ENCODE measurements at regions not wholly inside any gene's neighbourhood (a gene's known extent, or its start where the extent isn't known, plus 50 kb on each side); places are given as distances from the start of the nearest gene placed in this dataset.
"Not testable (repeated sequence)": the region's sequence is repeated elsewhere in the genome, so short reads cannot be mapped to it uniquely, and the experiment has no call there.

- intact Hi-C loops (cut with micrococcal nuclease): no loop called here
Observed at GRCh38 chr14:48614003-48614402, 938.6 kb upstream of the MDGA2 start.

DNA sequence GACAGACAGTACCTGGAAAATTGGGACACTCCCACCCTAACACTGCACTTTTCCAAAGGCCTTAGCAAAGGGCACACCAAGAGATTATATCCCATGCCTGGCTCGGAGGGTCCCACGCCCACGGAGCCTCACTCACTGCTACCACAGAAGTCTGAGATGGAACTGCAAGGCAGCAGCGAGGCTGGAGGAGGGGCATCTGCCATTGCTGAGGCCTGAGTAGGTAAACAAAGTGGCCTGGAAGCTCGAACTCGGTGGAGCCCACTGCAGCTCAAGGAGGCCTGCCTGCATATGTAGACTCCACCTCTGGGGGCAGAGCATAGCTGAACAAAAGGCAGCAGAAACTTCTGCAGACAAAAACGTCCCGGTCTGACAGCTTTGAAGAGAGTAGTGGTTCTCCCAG is 931.6 kb upstream of the MDGA2 start:
- intact Hi-C loops (cut with micrococcal nuclease): not testable (repeated sequence)

GRCh38 chr14:48598458-48598857 is 923.1 kb upstream of the MDGA2 start:
- intact Hi-C loops (cut with micrococcal nuclease): no loop called here

- intact Hi-C loops (cut with micrococcal nuclease): no loop called here
Observed at GRCh38 chr14:48586099-48586498, 910.7 kb upstream of the MDGA2 start.

DNA sequence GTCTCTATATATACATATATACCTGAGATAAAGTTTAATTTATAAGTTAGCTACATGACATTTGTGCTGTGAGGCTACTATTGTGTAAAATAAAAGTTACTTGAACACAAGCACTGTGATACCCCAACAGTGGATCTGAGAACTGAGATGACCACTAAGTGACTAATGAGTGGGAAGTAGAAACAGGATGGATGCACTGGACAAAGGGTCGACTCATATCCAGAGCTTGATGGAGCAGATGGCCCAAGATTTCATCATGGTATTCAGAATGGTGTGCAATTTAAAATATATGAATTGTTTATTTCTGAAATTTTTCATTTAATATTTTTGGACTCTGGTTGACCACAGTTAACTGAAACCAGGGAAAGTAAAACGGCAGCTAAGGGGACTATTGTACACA is 908.6 kb upstream of the MDGA2 start:
- intact Hi-C loops (cut with micrococcal nuclease): no loop called here

DNA sequence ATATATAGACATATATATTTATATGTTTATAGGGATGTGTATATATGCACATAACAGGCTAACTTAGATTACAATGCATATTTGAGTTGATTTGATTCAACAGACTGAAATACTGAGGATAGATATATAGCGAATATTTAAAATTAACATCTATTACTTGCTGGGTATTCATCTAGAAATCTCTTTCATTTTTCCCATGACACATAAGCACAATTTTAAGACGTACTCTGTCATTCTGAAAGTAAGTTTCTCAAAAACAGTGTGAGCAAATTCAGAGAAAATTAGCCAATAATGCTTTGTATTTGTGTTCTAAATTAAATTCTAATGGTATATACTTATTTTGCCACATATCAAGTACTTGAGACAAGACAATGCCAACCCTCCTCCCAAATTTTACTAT is 907.5 kb upstream of the MDGA2 start:
- intact Hi-C loops (cut with micrococcal nuclease): no loop called here

- intact Hi-C loops (cut with micrococcal nuclease): no loop called here
Observed at GRCh38 chr14:48580692-48581091, 905.3 kb upstream of the MDGA2 start.

DNA sequence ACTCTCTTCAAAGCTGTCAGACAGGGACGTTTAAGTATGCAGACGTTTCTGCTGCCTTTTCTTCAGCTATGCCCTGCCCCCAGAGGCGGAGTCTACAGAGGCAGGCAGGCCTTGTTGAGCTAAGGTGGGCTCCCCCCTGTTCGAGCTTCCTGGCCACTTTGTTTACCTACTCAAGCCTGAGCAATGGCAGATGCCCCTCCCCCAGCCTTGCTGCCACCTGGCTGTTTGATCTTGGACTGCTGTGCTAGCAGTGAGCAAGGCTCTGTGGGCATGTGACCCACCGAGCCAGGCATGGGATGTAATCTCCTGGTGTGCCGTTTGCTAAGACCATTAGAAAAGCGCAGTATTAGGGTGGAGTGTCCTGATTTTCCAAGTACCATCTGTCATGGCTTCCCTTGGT is 900.4 kb upstream of the MDGA2 start:
- intact Hi-C loops (cut with micrococcal nuclease): no loop called here

DNA sequence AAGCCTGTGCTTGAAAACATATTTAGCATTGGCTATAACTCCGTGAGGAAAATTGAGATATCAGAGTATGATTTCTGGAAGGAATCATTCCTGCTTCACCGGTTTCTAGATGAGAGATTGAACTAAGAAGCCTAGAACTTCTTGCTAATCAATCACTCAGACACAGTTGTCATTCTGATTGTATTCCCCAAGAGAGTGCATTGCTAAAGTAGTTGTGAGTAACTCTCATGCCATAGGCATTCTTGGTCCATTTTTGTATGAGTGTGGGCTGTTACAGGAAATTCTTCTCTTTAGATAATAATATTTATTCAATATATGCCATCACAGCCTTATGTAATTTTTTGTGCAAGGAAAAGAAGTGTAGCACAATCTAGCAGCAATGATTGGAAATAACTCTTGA is 893.3 kb upstream of the MDGA2 start:
- intact Hi-C loops (cut with micrococcal nuclease): no loop called here

- intact Hi-C loops (cut with micrococcal nuclease): no loop called here
Observed at GRCh38 chr14:48568252-48568651, 892.8 kb upstream of the MDGA2 start.

GRCh38 chr14:48563489-48563888 is 888.1 kb upstream of the MDGA2 start:
- intact Hi-C loops (cut with micrococcal nuclease): no loop called here

- intact Hi-C loops (cut with micrococcal nuclease): not testable (repeated sequence)
Observed at GRCh38 chr14:48561438-48561837, 886.0 kb upstream of the MDGA2 start.

DNA sequence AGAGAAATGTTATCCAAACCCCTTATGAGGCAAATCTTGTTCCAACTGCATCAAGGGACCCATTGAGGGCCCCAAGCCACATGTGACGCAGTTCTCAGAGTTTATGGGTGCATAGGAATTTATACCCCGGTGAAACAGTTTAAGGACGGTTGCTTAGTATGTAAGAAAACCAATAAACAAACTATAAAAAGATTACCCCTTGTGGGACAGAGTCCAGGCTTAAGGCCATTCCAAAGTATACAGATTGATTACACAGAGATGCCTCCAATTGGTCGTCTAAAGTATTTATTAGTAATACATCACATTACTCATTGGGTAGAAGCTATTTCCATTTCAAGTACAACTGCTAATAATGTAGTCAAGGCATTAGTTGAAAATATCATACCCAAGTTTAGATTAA is 885.0 kb upstream of the MDGA2 start:
- intact Hi-C loops (cut with micrococcal nuclease): no loop called here

GRCh38 chr14:48553443-48553842 is 878.0 kb upstream of the MDGA2 start:
- intact Hi-C loops (cut with micrococcal nuclease): no loop called here

DNA sequence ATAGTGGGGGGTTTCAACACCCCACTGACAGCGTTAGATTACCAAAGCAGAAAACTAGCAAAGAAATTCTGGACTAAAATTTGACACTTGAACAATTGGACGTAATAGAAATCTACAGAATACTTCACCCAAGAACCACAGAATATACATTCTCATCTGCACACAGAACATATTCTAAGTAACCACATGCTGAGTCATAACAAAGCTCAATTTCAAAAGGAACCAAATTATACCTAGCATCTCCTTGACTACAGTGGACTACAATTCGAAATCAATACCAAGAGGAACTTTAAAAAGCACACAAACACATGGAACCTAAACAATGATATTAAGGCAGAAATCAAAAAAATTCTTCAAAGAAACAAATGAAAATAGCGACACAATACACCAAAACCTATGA is 871.6 kb upstream of the MDGA2 start:
- intact Hi-C loops (cut with micrococcal nuclease): no loop called here

GRCh38 chr14:48537600-48537999 is 862.2 kb upstream of the MDGA2 start:
- intact Hi-C loops (cut with micrococcal nuclease): no loop called here

DNA sequence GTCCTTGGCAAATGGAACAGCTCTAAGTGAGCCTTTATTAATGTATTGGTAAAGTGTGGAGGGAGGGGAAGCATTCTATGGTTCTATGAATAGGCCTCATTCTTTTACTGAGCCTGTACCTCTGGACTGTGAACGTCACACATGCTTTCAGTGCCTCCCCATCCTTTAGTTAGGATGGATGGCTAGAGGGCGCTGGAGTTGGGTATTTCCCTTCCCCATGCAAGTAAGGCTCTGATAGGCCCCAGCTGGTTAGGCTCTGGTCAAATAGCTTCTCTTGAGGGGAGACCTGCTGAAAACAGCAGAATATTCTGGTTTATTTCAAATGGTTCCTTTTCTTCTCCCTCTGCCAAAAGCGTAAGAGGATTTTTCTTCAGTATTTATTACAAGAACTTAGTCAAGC is 860.9 kb upstream of the MDGA2 start:
- intact Hi-C loops (cut with micrococcal nuclease): no loop called here

DNA sequence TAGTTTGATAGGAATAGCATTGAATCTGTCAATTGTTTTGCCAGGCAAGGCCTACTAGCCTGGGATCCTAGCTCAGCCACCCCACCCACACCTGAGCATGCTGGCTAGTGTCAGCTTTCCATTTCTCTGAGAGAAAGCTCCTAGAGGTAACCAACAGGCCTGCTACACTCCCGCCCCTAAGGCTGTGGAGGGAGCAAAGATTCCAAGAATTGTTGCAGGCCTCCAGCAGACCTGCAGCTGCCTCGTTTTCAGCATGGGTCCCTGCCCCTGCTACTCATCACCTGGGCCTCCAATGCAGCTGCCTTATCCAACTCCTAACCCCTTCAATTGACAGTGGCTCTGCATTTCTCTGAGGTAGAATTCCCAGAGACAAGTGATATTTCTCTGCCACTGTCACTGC is 852.4 kb upstream of the MDGA2 start:
- intact Hi-C loops (cut with micrococcal nuclease): no loop called here

- intact Hi-C loops (cut with micrococcal nuclease): no loop called here
Observed at GRCh38 chr14:48526307-48526706, 850.9 kb upstream of the MDGA2 start.

DNA sequence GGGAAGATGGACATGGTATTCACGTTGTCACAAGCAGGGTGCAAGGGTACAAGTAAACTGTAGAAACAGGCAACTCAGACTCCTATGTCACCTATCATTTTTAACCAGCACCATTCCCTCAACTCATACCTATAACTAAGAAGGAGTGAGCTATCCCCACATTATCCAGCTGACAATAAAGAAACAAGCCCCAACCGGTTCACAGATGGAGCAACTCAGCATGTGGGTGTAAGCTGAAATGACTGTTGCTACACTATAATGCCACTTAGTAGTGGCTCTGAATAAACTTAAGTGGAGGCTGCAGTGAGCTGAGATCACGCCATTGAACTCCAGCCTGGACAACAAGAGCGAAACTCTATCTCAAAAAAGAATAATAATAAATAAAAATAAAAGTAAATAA is 829.5 kb upstream of the MDGA2 start:
- intact Hi-C loops (cut with micrococcal nuclease): no loop called here

DNA sequence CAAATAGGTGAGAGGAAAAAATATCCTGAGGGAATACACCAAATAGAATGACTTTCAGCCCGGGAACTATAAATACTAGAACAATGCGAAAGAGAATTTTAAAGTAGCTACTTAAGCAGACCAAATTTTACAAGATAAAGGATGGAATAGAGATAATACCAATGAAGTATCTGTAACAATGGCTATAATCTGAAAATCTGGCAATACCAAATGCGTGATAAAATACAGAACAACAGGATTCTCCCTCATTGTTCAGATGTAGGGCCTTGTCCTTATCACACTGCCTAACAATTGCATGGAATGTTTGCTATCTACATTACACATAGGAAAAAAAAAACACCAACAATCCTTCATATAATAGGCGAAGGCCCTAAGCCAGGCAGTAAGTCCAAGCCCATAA is 815.4 kb upstream of the MDGA2 start:
- intact Hi-C loops (cut with micrococcal nuclease): no loop called here

- intact Hi-C loops (cut with micrococcal nuclease): no loop called here
Observed at GRCh38 chr14:48473944-48474343, 798.5 kb upstream of the MDGA2 start.

DNA sequence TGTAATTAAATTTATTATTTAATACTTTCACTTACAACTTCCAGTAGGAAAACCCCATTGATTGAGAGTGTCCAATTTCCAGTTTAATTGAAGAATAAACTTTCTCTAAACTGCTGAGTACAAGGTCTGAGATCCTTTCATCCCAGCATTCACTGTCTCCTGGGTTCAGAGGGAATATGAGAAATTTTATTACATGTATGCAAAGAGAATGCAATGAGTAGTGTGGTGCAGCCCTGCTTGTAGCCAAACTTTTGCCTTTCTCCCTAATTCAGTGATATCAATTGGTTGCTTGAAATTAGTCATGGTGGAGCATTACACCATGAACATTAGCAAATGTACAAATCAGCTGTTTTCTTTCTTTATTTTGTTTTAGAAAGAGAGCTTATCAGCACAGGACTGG is 780.6 kb upstream of the MDGA2 start:
- intact Hi-C loops (cut with micrococcal nuclease): no loop called here

DNA sequence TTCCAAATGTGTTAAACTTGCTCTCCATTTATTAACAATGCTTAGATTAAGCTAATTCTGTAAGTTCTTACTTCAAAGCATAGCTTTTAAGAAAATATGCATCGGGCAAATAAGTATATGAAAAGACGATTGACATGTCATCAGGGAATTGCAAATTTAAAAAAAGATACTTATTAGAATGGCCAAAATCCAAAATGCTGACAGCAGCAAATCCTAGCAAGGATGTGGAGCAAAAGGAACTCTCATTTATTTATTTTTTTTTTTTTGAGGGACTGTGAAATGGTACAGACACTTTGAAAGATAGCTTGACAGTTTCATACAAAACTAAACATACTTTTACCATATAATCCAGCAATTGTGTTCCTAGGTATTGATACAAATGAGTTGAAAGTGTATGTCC is 779.5 kb upstream of the MDGA2 start:
- intact Hi-C loops (cut with micrococcal nuclease): no loop called here

Data from T-helper 1 cell treated with Interleukin-12 subunit alpha and Interleukin-12 subunit beta and Interleukin-4 antibody, amounts not matched to agents 30 ng/mL and 1 ng/mL, for 36 hours (primary cell).